H9 (cell line): ENCODE measurements at regions not wholly inside any gene's neighbourhood (a gene's known extent, or its start where the extent isn't known, plus 50 kb on each side); places are given as distances from the start of the nearest gene placed in this dataset.

Source experiments
- DNase-seq: peaks from one replicate; pipeline ENCODE4 v3.0.0-alpha.2; 2017
- H2AFZ ChIP-seq: one replicate; pipeline ENCODE4 v1.6.1; 2013; ENCODE audit warnings: mild to moderate bottlenecking, low read length, control low read depth, moderate library complexity
- H2AK5ac ChIP-seq: 2 replicates; pipeline ENCODE4 v1.6.1; 2013; ENCODE audit warnings: low read length, control low read depth, mixed read lengths; ENCODE audit not compliant: insufficient read length
- H2BK120ac ChIP-seq: one replicate; pipeline ENCODE4 v1.6.1; 2013; ENCODE audit warnings: low read depth, mild to moderate bottlenecking, low read length, control low read depth, inconsistent platforms; ENCODE audit not compliant: poor library complexity, severe bottlenecking
- H2BK12ac ChIP-seq: 2 replicates; pipeline ENCODE4 v1.6.1; 2013; ENCODE audit warnings: low read length, control low read depth, mixed read lengths, low read depth; ENCODE audit not compliant: insufficient read length
- H2BK15ac ChIP-seq: 2 replicates; pipeline ENCODE4 v1.6.1; 2013; ENCODE audit warnings: low read depth, low read length, control low read depth
- H2BK20ac ChIP-seq: one replicate; pipeline ENCODE4 v1.6.1; 2013; ENCODE audit warnings: low read depth, mild to moderate bottlenecking, low read length, control low read depth, inconsistent platforms; ENCODE audit not compliant: poor library complexity, severe bottlenecking
- H2BK5ac ChIP-seq: 2 replicates; pipeline ENCODE4 v1.6.1; 2013; ENCODE audit warnings: low read length, control low read depth, mixed read lengths; ENCODE audit not compliant: insufficient read length
- H3K14ac ChIP-seq: 2 replicates; pipeline ENCODE4 v1.6.1; 2013; ENCODE audit warnings: low read length, control low read depth; ENCODE audit not compliant: insufficient read depth
- H3K18ac ChIP-seq: 2 replicates; pipeline ENCODE4 v1.6.1; 2013; ENCODE audit warnings: low read depth, mild to moderate bottlenecking, mixed read lengths, low read length, control low read depth; ENCODE audit not compliant: insufficient read length
- H3K23ac ChIP-seq: 2 replicates; pipeline ENCODE4 v1.6.1; 2013; ENCODE audit warnings: low read length, control low read depth, mixed read lengths, low read depth; ENCODE audit not compliant: insufficient read length
- H3K23me2 ChIP-seq: 2 replicates; pipeline ENCODE4 v1.6.1; 2013; ENCODE audit warnings: low read depth, mild to moderate bottlenecking, mixed read lengths, low read length, control low read depth; ENCODE audit not compliant: insufficient read length, poor library complexity, severe bottlenecking
- H3K27ac ChIP-seq: 2 replicates; pipeline ENCODE4 v1.5.1; 2013; ENCODE audit warnings: low read length, control low read depth, mixed read lengths, low read depth; ENCODE audit not compliant: insufficient read length
- H3K27me3 ChIP-seq: 2 replicates; pipeline ENCODE4 v1.6.1; 2013; ENCODE audit warnings: low read length, control low read depth, inconsistent platforms; ENCODE audit not compliant: insufficient read depth
- H3K4ac ChIP-seq: 2 replicates; pipeline ENCODE4 v1.6.1; 2013; ENCODE audit warnings: low read depth, mild to moderate bottlenecking, control low read depth, inconsistent platforms, low read length, moderate library complexity
- H3K4me1 ChIP-seq: 2 replicates; pipeline ENCODE4 v1.6.1; 2013; ENCODE audit warnings: low read length, control low read depth, inconsistent platforms; ENCODE audit not compliant: insufficient read depth
- H3K4me2 ChIP-seq: 2 replicates; pipeline ENCODE4 v1.6.1; 2013; ENCODE audit warnings: low read length, control low read depth, mixed read lengths; ENCODE audit not compliant: insufficient read length, insufficient read depth
- H3K56ac ChIP-seq: 2 replicates; pipeline ENCODE4 v1.6.1; 2013; ENCODE audit warnings: low read depth, mild to moderate bottlenecking, mixed read lengths, low read length, control low read depth; ENCODE audit not compliant: insufficient read length
- H3K79me1 ChIP-seq: 2 replicates; pipeline ENCODE4 v1.6.1; 2013; ENCODE audit warnings: low read depth, mild to moderate bottlenecking, moderate library complexity, low read length, control low read depth, inconsistent platforms; ENCODE audit not compliant: insufficient read depth, poor library complexity, severe bottlenecking
- H3K79me2 ChIP-seq: 2 replicates; pipeline ENCODE4 v1.6.1; 2013; ENCODE audit warnings: low read length, control low read depth, inconsistent platforms; ENCODE audit not compliant: insufficient read depth
- H3K9ac ChIP-seq: 2 replicates; pipeline ENCODE4 v1.6.1; 2013; ENCODE audit warnings: low read length, control low read depth, mixed read lengths; ENCODE audit not compliant: insufficient read length; ENCODE audit errors: extremely low read depth
- H3K9me3 ChIP-seq: one replicate; pipeline ENCODE4 v1.6.1; 2013; ENCODE audit warnings: low read depth, low read length, inconsistent platforms; ENCODE audit not compliant: control insufficient read depth
- H3T11ph ChIP-seq: one replicate; pipeline ENCODE4 v1.6.1; 2013; ENCODE audit warnings: mild to moderate bottlenecking, low read length, control low read depth, inconsistent platforms
- H4K20me1 ChIP-seq: one replicate; pipeline ENCODE4 v1.6.1; 2013; ENCODE audit not compliant: control insufficient read depth, insufficient read length, insufficient read depth
- H4K5ac ChIP-seq: 2 replicates; pipeline ENCODE4 v1.6.1; 2013; ENCODE audit warnings: low read depth, mild to moderate bottlenecking, mixed read lengths, low read length, control low read depth; ENCODE audit not compliant: insufficient read length
- H4K8ac ChIP-seq: replicated peaks from 2 replicates; pipeline ENCODE4 v1.6.1; 2013; ENCODE audit warnings: low read length, control low read depth, mixed read lengths, low read depth; ENCODE audit not compliant: insufficient read length
- H4K91ac ChIP-seq: 2 replicates; pipeline ENCODE4 v1.6.1; 2013; ENCODE audit warnings: low read depth, mild to moderate bottlenecking, moderate library complexity, mixed read lengths, low read length, control low read depth; ENCODE audit not compliant: insufficient read length
- H3K27ac Mint-ChIP-seq, 3 experiments: 2 replicates in 2 of 3; 3 replicates in 1 of 3; pipeline ENCODE4 v1.8.0; 2020 to 2021; ENCODE audit warnings: mixed read lengths in 3 of 3, mild to moderate bottlenecking in 1 of 3, moderate library complexity in 1 of 3
- H3K27me3 Mint-ChIP-seq: 2 replicates; pipeline ENCODE4 v1.8.0; 2021; ENCODE audit warnings: low read depth, mild to moderate bottlenecking, moderate library complexity, mixed read lengths
- H3K36me3 Mint-ChIP-seq, 3 experiments: 2 replicates in 2 of 3; 3 replicates in 1 of 3; pipeline ENCODE4 v1.8.0; 2020 to 2021; ENCODE audit warnings: low read depth in 3 of 3, mixed read lengths in 3 of 3; ENCODE audit not compliant: insufficient read depth in 1 of 3
- H3K4me1 Mint-ChIP-seq, 2 experiments: 2 replicates each; pipeline ENCODE4 v1.8.0; 2020; ENCODE audit warnings: mixed read lengths in 2 of 2
- H3K4me3 Mint-ChIP-seq, 2 experiments: 2 replicates in 1 of 2; 3 replicates in 1 of 2; pipeline ENCODE4 v1.8.0; 2020 to 2021; ENCODE audit warnings: mild to moderate bottlenecking in 2 of 2, mixed read lengths in 2 of 2, moderate library complexity in 1 of 2
- H3K9me3 Mint-ChIP-seq, 2 experiments: 2 replicates in 1 of 2; 3 replicates in 1 of 2; pipeline ENCODE4 v1.8.0; 2020; ENCODE audit warnings: mild to moderate bottlenecking in 2 of 2, mixed read lengths in 2 of 2, moderate library complexity in 1 of 2
- TF ChIP-seq, protein P1 (sequence below): fragments of 200-600 bp; sonication (generic); conservative IDR thresholded peaks from 3 replicates; pipeline ENCODE4 v1.8.0; 2021; ENCODE audit warnings: antibody characterized with exemption, mild to moderate bottlenecking

- no peak overlapping the region for H2BK20ac ChIP-seq
- H3K9ac ChIP-seq = no peak overlapping the region
- no peak overlapping the region for H2BK120ac ChIP-seq
- H3K4me3 Mint-ChIP-seq = no peak overlapping the region
- H2BK15ac ChIP-seq = no peak overlapping the region
- no peak overlapping the region for H2AFZ ChIP-seq
- H3K14ac ChIP-seq = no peak overlapping the region
- H3K4ac ChIP-seq = no peak overlapping the region
- no peak overlapping the region for H4K8ac ChIP-seq
- H4K91ac ChIP-seq = no peak overlapping the region
- H3K27ac ChIP-seq = no peak overlapping the region
- TF ChIP-seq, protein P1, sequence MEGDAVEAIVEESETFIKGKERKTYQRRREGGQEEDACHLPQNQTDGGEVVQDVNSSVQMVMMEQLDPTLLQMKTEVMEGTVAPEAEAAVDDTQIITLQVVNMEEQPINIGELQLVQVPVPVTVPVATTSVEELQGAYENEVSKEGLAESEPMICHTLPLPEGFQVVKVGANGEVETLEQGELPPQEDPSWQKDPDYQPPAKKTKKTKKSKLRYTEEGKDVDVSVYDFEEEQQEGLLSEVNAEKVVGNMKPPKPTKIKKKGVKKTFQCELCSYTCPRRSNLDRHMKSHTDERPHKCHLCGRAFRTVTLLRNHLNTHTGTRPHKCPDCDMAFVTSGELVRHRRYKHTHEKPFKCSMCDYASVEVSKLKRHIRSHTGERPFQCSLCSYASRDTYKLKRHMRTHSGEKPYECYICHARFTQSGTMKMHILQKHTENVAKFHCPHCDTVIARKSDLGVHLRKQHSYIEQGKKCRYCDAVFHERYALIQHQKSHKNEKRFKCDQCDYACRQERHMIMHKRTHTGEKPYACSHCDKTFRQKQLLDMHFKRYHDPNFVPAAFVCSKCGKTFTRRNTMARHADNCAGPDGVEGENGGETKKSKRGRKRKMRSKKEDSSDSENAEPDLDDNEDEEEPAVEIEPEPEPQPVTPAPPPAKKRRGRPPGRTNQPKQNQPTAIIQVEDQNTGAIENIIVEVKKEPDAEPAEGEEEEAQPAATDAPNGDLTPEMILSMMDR = no peak
- H3K18ac ChIP-seq = no peak overlapping the region
- H3K79me1 ChIP-seq = no peaks in the 10 kb centered on the region
- H2AK5ac ChIP-seq = no peak overlapping the region
- no peak overlapping the region for H3K56ac ChIP-seq
- H3K27me3 ChIP-seq = no peaks in the 10 kb centered on the region
- no peaks in the 10 kb centered on the region for H3K79me2 ChIP-seq
- no peak overlapping the region for H3K23ac ChIP-seq
- no peaks in the 10 kb centered on the region for H4K20me1 ChIP-seq
- no peaks in the 10 kb centered on the region for H3K36me3 Mint-ChIP-seq
- H2BK12ac ChIP-seq = no peak overlapping the region
- H3K9me3 Mint-ChIP-seq = no peaks in the 10 kb centered on the region
- no peaks in the 10 kb centered on the region for H3K9me3 ChIP-seq
- no peak overlapping the region for H3T11ph ChIP-seq
- H4K5ac ChIP-seq = no peak overlapping the region
- no peak overlapping the region for H2BK5ac ChIP-seq
- H3K4me1 ChIP-seq = no peaks in the 10 kb centered on the region
- H3K4me2 ChIP-seq = no peak overlapping the region
- H3K27me3 Mint-ChIP-seq = no peaks in the 10 kb centered on the region
- H3K27ac Mint-ChIP-seq = no peak overlapping the region
- no peak for DNase-seq
- no peaks in the 10 kb centered on the region for H3K4me1 Mint-ChIP-seq
- H3K23me2 ChIP-seq = no peaks in the 10 kb centered on the region
Observed at GRCh38 chr17:69943058-69943457, 132.0 kb upstream of the KCNJ16 start.
